Testis (tissue), 2 donors: ENCODE measurements at regions not wholly inside any gene's neighbourhood (a gene's known extent, or its start where the extent isn't known, plus 50 kb on each side); places are given as distances from the start of the nearest gene placed in this dataset.

ENCODE experiments used
- POLR2A ChIP-seq: fragments of 450-650 bp; IDR thresholded peaks from one replicate; pipeline ENCODE4 v1.6.1; 2017; ENCODE audit warnings: antibody characterized with exemption, mild to moderate bottlenecking, moderate library complexity
- TF ChIP-seq, protein P1 (sequence below), 3 experiments: fragments of 450-650 bp in 2 of 3; fragments of 200-600 bp in 1 of 3; sonication (generic) in 1 of 3; IDR thresholded peaks; one replicate each; pipeline ENCODE4 v1.5.1; 2016 to 2019; ENCODE audit warnings: antibody characterized with exemption in 3 of 3, mild to moderate bottlenecking in 2 of 3, moderate library complexity in 1 of 3

DNA sequence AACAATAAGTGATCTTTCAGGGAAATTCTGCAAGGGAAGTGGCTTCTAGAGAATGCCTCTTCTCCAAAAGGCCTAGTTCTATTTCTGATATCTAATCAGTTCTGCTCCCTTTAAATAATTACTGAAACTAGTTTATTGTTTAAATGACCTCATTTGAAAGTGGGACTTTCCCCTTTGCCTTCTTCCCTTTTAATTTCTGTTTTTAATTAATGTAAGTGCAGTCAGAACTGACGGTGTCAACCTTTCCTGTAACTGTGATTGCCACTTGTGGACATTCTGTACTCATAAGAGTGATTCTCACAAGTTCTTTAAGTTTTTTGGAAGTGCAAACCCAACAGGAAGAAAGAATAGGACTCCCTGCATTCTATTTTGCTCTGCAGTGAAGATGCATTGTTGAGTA lies 265.3 kb upstream of the PLEKHG7 start:
- TF ChIP-seq, protein P1, sequence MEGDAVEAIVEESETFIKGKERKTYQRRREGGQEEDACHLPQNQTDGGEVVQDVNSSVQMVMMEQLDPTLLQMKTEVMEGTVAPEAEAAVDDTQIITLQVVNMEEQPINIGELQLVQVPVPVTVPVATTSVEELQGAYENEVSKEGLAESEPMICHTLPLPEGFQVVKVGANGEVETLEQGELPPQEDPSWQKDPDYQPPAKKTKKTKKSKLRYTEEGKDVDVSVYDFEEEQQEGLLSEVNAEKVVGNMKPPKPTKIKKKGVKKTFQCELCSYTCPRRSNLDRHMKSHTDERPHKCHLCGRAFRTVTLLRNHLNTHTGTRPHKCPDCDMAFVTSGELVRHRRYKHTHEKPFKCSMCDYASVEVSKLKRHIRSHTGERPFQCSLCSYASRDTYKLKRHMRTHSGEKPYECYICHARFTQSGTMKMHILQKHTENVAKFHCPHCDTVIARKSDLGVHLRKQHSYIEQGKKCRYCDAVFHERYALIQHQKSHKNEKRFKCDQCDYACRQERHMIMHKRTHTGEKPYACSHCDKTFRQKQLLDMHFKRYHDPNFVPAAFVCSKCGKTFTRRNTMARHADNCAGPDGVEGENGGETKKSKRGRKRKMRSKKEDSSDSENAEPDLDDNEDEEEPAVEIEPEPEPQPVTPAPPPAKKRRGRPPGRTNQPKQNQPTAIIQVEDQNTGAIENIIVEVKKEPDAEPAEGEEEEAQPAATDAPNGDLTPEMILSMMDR (IDR thresholded peaks at IDR 0.05) = no peak
- TF ChIP-seq POLR2A = no peak
